Activated T-cell treated with anti-CD3 and anti-CD28 coated beads, Interleukin-2, amount 50 U/mL, for 4 hours (primary cell): ENCODE measurements at regions not wholly inside any gene's neighbourhood (a gene's known extent, or its start where the extent isn't known, plus 50 kb on each side); places are given as distances from the start of the nearest gene placed in this dataset.
"Not testable (repeated sequence)": the region's sequence is repeated elsewhere in the genome, so short reads cannot be mapped to it uniquely, and the experiment has no call there.

Experiments used
- ATAC-seq, 2 donors: fragments of 200-7000 bp; cut with Tn5 transposase; one replicate each; pipeline ENCODE4 v1.10.0; 2021
- DNase-seq: peaks from one replicate; pipeline ENCODE4 v3.0.0-alpha.2; 2020
- H3K27me3 Mint-ChIP-seq: one replicate; pipeline ENCODE4 v1.8.0; 2021; ENCODE audit warnings: low read depth, mixed read lengths
- H3K36me3 Mint-ChIP-seq: one replicate; pipeline ENCODE4 v1.8.0; 2022; ENCODE audit warnings: mixed read lengths; ENCODE audit not compliant: insufficient read depth
- H3K4me1 Mint-ChIP-seq: one replicate; pipeline ENCODE4 v1.8.0; 2021; ENCODE audit warnings: low read depth, mixed read lengths
- H3K4me3 Mint-ChIP-seq: one replicate; pipeline ENCODE4 v1.8.0; 2021; ENCODE audit warnings: mild to moderate bottlenecking, moderate library complexity, mixed read lengths
- H3K9me3 Mint-ChIP-seq: one replicate; pipeline ENCODE4 v1.8.0; 2021; ENCODE audit warnings: mixed read lengths

DNA sequence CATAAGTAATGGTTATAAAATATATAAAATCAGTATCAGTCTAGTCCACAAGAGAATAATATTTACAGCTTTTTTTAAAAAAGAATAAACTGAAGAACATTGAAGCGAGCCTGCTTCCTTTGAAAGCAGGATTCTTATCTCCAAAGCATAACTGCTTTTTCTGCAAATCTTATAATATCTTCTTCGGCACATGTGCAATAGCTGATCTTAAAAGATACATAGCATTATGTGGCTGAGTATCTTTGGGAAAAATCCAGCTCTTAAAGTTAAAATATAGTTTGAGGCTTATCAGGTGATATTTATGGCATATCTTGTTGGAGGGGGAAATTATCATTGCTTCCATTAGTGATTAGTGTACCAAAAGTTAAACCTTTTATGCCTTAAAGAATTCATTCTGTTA, 523.9 kb upstream of the ADGRL4 start:
- Mint-ChIP-seq H3K27me3 (no peaks in the 10 kb centered on the region), H3K4me1 (no peaks in the 10 kb centered on the region), H3K36me3 (no peaks in the 10 kb centered on the region), H3K4me3 (no peak overlapping the region), H3K9me3 (no peaks in the 10 kb centered on the region)
- DNase-seq: no peak
- no peak for ATAC-seq

DNA sequence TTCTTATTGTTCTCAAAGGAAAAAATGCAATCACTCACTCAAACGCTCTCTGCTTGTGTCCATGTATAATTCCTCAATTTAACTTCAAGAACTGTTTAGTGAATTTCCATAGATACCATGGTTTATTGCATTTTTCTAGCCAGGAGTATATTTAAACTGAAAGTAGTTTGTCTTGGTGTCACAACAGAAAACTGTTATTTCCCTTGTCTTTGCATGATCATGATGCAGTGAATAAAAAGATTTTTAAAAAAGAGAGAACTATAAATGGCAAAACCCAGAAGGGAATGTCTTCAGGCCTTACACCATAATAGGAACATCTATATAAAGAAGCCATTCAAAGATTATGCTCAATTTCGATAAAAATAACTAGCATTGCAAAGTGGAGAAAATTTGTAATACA, 523.5 kb upstream of the ADGRL4 start:
- Mint-ChIP-seq H3K36me3 (no peaks in the 10 kb centered on the region), H3K4me3 (no peak overlapping the region), H3K9me3 (no peaks in the 10 kb centered on the region), H3K27me3 (no peaks in the 10 kb centered on the region), H3K4me1 (no peaks in the 10 kb centered on the region)
- ATAC-seq (no peak), DNase-seq (no peak)

DNA sequence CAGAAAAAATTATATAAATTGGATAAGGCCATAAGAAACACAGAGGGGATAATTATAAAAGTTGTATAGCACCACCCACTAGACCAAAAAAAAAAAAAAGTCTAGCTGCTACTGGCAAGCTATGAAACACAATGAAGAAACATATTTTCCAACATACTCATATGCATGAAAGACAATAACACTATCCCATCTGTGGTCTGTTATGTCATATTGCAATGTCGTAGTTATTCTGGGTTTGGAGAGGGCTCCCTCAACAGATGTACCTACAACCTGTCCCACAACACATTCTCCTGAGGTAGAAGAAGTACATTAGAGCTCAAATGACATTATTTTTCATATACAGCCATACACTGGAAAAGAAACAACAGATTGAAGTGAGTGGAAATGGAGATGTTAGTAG, 517.6 kb upstream of the ADGRL4 start:
- Mint-ChIP-seq H3K4me1 (no peaks in the 10 kb centered on the region), H3K9me3 (peaks cover 8% of the 10 kb centered on the region), H3K36me3 (no peaks in the 10 kb centered on the region), H3K4me3 (no peak overlapping the region), H3K27me3 (no peaks in the 10 kb centered on the region)
- DNase-seq: no peak
- ATAC-seq: no peak

DNA sequence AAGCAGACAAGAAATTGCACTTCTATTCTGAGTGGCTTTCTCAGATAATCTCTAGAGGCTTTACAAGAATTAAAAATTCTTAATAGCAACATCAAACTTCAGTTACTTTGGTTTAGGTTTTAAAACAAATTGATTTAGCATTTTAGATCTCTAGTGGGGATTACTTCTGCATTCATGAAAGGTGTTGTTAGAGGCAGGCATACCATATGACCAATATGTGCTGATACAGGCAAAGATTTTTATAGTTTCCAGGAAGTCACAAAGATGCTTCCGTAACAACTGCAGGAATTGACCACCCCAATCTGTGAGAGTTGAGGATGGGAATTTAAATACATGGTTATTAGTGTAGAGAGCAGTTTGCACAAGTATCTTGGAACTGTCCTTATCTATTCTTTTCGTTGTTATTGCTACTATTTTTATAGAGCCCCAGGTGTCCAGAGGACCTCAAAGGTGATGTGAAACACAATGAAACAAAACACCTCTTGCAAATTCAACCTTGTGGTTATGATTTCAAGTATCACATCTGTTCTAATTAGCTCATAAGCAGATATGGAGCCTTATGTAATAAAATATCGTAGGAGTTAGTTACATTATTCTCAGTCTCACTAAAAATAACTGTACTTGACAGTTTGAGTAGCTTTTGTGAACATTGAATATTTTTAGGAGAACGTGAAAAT, 512.7 kb upstream of the ADGRL4 start:
- no peak for DNase-seq
- no peak for ATAC-seq
- Mint-ChIP-seq H3K9me3 (peaks cover 8% of the 10 kb centered on the region), H3K36me3 (no peaks in the 10 kb centered on the region), H3K4me1 (no peaks in the 10 kb centered on the region), H3K4me3 (no peak overlapping the region), H3K27me3 (no peaks in the 10 kb centered on the region)

DNA sequence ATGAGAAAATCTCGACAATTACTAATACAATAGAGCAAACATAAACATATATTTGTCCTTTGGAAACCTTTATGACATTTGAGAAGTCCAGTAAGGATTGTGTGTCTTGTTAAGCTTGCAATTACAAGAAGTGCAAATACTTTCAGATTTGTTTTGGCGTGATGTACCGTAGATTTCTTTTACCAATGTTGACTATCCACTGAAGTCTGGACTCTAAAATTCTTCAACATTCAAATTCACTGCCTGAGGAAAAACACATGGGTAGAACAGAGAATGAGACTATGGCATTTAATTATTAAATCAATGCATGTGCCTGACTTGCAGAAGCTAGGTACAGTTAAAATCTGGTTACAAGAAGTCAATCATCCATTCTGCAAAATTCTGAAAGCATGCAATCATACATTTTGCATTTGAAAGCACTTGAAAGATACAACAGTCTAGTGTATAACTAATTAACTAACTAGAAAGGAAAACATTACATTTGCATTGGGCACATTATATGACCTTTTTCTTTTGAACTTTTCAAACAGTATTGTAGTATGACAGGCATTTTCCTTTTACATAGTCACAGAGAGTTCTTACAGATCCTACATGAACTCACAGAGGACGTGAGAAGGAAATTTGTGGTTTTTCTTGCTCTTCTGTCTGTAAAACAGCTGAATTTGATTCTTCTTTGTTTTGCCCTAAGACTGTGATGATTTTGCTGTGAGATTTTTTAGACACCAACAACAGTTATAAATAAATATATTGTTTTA, 511.1 kb upstream of the ADGRL4 start:
- Mint-ChIP-seq H3K4me1 (no peaks in the 10 kb centered on the region), H3K27me3 (no peaks in the 10 kb centered on the region), H3K4me3 (no peak overlapping the region), H3K36me3 (no peaks in the 10 kb centered on the region), H3K9me3 (peaks cover 6% of the 10 kb centered on the region)
- ATAC-seq (no peak), DNase-seq (no peak)

DNA sequence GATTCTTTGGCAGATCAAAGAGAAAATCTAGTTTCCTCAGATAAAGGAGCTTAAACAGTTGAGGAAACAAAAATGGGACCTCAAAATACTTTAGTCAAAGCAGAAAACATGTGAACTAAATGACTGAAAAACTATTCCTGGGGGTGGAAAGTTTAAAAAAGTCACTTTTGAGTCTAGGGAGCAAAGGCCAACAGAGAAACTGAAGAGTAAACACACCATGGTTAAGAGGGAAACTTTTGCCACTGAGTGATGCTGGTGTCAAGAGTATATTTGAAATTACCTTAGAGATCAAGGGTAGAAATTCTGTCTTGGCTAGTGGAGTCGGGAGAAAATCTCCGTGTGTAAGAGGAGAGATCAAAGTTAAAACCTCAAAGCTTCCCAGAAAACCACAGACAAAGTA, 501.2 kb upstream of the ADGRL4 start:
- Mint-ChIP-seq H3K36me3 (no peaks in the 10 kb centered on the region), H3K4me3 (no peak overlapping the region), H3K4me1 (no peaks in the 10 kb centered on the region), H3K9me3 (no peaks in the 10 kb centered on the region), H3K27me3 (no peaks in the 10 kb centered on the region)
- ATAC-seq: no peak
- no peak for DNase-seq

DNA sequence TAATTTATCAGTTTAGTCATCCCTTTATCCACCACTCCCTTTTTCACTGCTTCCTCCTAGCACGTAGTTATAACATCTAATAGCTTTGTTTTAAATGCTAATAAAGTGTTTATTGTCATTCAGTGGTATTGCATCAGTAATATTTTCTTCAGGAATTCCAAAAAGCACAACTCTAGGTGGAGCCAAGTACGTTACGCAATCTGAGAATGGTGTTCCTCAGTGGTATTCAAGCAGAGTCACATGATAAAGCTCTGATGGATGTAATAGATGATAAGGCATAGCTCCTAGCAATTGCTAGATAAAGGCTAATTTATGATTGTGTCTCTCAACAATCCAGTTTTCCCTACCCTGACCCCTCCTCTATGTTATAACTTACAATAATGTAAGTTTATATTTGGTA, 494.6 kb upstream of the ADGRL4 start:
- H3K9me3 Mint-ChIP-seq: no peaks in the 10 kb centered on the region
- DNase-seq: no peak
- no peak overlapping the region for H3K4me3 Mint-ChIP-seq
- H3K27me3 Mint-ChIP-seq: no peaks in the 10 kb centered on the region
- no peaks in the 10 kb centered on the region for H3K4me1 Mint-ChIP-seq
- no peaks in the 10 kb centered on the region for H3K36me3 Mint-ChIP-seq
- ATAC-seq: no peak

DNA sequence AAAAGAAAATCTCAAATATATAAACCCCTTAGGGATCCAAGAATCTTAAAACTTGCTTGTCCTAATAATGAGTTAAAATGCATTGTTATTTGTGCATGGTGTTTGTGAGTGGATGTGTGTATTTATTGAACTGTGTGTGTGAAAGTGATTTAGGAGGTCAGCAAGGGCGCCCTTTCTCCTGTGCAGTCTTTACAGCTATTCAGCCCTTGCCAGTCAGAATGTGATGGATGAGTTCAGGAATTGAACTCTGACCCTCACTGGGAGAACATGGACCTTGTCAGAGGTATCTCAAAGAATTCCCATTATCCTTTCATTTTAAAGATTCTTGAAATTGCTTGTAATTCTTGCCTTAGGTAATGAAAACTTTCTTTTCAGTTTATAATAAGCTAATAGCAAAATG, 493.0 kb upstream of the ADGRL4 start:
- no peaks in the 10 kb centered on the region for H3K27me3 Mint-ChIP-seq
- H3K9me3 Mint-ChIP-seq: no peaks in the 10 kb centered on the region

DNA sequence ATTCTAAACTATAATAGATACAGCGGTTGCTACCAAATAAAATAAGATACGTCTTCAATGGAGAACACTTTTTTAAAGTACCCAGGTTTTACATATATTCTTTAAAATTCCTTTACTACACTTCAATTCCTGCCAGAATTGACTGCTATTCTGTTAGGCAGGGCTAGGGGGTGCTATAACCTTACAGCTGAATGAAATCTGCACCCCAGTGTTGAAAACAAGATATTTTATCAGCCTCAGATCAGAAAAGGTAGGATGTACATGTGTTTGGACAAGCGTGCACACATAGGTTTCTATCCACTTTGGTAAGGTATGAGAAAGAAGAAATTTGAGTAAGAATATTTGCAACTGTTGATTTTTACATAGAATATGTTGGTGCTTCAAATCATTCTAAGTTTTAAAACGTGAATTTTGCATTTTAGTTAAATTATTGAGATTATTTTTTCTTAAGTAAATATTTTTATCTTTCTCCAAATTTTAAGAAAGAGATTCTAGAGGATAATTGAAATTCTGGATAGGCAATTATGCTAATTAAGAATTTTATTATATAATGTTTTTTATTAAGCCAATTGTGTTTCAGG, 490.8 kb upstream of the ADGRL4 start:
- ATAC-seq (no peak), DNase-seq (no peak)
- Mint-ChIP-seq H3K36me3 (no peaks in the 10 kb centered on the region), H3K9me3 (no peaks in the 10 kb centered on the region), H3K4me3 (no peak overlapping the region), H3K27me3 (no peaks in the 10 kb centered on the region), H3K4me1 (no peaks in the 10 kb centered on the region)

More for the DNA sequence above, 493.0 kb upstream of the ADGRL4 start:
- Mint-ChIP-seq H3K36me3 (no peaks in the 10 kb centered on the region), H3K4me1 (no peaks in the 10 kb centered on the region), H3K4me3 (no peak overlapping the region)
- ATAC-seq (no peak), DNase-seq (no peak)

DNA sequence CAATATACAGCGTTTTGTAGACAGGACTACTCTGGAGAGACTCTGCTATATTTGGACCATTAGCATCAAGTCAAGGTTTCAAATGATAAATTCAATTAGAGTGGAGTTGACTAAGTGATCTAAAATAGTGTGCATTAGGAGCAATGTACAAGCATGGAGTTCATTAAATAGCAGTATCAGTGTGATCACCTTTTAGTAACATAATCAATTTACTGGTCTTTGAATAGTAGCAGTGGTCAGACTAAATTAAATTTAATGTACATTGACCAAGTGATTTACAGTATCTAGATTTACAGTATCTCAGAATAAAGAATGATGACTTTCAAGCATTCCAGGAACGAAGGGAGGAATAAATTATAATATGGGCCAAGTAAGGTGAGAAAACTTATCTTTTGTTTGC, 489.6 kb upstream of the ADGRL4 start:
- no peak for ATAC-seq
- no peaks in the 10 kb centered on the region for H3K9me3 Mint-ChIP-seq
- H3K27me3 Mint-ChIP-seq: no peaks in the 10 kb centered on the region
- no peak overlapping the region for H3K4me3 Mint-ChIP-seq
- no peak for DNase-seq
- H3K4me1 Mint-ChIP-seq: no peaks in the 10 kb centered on the region
- H3K36me3 Mint-ChIP-seq: no peaks in the 10 kb centered on the region

DNA sequence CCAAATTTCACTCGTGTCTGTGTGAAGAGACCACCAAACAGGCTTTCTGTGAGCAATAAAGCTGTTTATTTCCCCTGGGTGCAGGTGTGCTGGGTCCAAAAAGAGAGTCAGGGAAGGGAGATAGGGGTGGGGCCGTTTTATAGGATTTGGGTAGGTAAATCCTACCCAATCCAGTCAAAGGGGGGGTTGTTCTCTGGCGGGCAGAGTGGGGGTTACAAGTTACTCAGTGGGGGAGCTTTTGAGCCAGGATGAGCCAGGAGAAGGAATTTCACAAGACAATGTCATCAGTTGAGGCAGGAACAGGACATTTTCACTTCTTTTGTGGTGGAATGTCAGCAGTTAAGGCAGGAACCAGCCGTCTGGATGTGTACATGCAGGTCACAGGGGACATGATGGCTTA, 487.2 kb upstream of the ADGRL4 start:
- DNase-seq, H3K36me3 Mint-ChIP-seq, H3K9me3 Mint-ChIP-seq, H3K27me3 Mint-ChIP-seq, ATAC-seq, H3K4me1 Mint-ChIP-seq, H3K4me3 Mint-ChIP-seq: not testable (repeated sequence)

DNA sequence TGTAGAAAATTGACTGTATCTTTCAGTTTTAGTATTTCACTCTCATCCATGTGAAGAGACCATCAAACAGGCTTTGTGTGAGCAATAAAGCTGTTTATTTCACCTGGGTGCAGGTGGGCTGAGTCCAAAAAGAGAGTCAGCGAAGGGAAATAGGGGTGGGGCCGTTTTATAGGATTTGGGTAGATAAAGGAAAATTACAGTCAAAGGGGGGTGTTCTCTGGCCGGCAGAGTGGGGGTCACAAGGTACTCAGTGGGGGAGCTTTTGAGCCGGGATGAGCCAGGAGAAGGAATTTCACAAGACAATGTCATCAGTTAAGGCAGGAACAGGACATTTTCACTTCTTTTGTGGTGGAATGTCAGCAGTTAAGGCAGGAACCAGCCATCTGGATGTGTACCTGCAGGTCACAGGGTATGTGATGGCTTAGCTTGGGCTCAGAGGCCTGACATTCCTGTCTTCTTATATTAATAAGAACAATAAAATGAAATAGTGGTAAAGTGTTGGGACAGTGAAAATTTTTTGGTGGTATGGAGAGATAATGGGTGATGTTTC, 482.1 kb upstream of the ADGRL4 start:
- ATAC-seq, H3K27me3 Mint-ChIP-seq, H3K36me3 Mint-ChIP-seq, H3K4me3 Mint-ChIP-seq, H3K4me1 Mint-ChIP-seq, H3K9me3 Mint-ChIP-seq, DNase-seq: not testable (repeated sequence)

DNA sequence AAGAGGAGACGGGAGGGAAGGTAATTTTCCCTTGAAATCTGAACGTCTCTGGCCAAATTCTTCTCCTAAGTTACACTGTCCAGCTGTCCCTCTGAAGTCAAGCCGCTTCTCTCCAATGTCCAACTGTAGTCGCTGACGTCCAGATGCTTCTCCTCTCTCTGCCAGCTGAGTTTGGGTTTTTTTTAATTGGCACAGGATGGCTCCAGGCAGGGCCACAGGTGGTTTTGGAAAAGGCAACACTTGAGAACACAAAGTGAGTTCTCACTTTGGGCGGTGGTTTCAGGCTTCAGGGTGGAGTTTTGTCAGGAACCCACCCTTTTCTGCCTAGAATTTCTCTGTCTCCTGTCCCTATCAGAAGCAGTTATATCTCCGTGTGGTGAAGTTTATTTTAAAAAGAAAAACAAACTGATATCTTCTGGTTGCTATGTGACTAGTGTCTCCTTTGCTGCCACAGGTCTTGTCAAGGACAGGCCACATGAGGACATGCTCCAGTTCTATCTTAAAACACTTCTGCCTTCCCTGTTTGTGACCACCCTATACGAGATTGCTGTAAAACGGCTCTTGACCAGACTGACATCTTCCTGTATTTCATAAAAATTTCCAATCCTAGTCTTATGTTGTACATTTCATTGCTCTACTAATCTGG, 472.3 kb upstream of the ADGRL4 start:
- H3K36me3 Mint-ChIP-seq: no peaks in the 10 kb centered on the region
- no peak for DNase-seq
- H3K27me3 Mint-ChIP-seq: no peaks in the 10 kb centered on the region

DNA sequence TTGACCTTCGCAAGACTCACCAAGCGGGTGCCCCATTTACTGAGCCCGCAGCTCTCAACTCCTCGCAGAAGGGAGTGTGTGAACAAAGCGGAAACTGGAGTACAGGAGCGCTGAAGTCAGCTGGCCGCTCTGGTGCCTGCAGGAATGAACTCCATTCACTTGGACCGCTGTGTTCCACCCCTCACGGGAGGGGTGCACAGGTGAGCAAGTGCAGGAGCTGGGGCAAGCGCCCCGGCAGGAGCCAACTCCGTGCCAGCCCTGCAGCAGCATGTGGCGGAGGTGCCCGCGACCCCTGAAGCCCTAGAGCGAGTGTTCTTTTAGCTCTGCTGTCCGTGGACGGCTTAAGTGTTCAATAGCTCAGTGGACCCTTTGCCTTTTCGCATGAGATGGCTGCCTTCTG, 471.6 kb upstream of the ADGRL4 start:
- no peaks in the 10 kb centered on the region for H3K4me1 Mint-ChIP-seq

More for the DNA sequence above, 472.3 kb upstream of the ADGRL4 start:
- Mint-ChIP-seq H3K9me3 (peaks cover 5% of the 10 kb centered on the region), H3K4me3 (no peak overlapping the region), H3K4me1 (no peaks in the 10 kb centered on the region)
- ATAC-seq: no peak

More for the DNA sequence above, 471.6 kb upstream of the ADGRL4 start:
- ATAC-seq (no peak), DNase-seq (no peak)
- Mint-ChIP-seq H3K9me3 (peaks cover 5% of the 10 kb centered on the region), H3K36me3 (no peaks in the 10 kb centered on the region), H3K4me3 (no peak overlapping the region), H3K27me3 (no peaks in the 10 kb centered on the region)
